Stomach (tissue), 4 donors: ENCODE measurements at regions not wholly inside any gene's neighbourhood (a gene's known extent, or its start where the extent isn't known, plus 50 kb on each side); places are given as distances from the start of the nearest gene placed in this dataset.

ENCODE experiments used
- EP300 ChIP-seq: sonication (generic); formaldehyde crosslinking; IDR thresholded peaks from one replicate; pipeline ENCODE4 v1.6.1; 2017; ENCODE audit warnings: antibody characterized with exemption
- POLR2A ChIP-seq, 4 donors: fragments of 450-650 bp; IDR thresholded peaks; one replicate each; pipeline ENCODE4 v1.6.1; 2016; ENCODE audit warnings: antibody characterized with exemption in 4 of 4, control low read depth in 2 of 4, mild to moderate bottlenecking in 1 of 4, moderate library complexity in 1 of 4
- POLR2AphosphoS5 ChIP-seq, 3 donors: sonication (generic); formaldehyde crosslinking; IDR thresholded peaks; one replicate each; pipeline ENCODE4 v1.6.1; 2016; ENCODE audit warnings: antibody characterized with exemption in 3 of 3
- TF ChIP-seq, protein P1 (sequence below), 7 experiments: fragments of 450-650 bp in 4 of 7; fragments of 200-600 bp in 3 of 7; sonication (generic) in 3 of 7; IDR thresholded peaks; one replicate each; pipeline ENCODE4 v1.5.1; 2016 to 2019; ENCODE audit warnings: antibody characterized with exemption in 7 of 7, control low read depth in 2 of 7, mild to moderate bottlenecking in 1 of 7

DNA sequence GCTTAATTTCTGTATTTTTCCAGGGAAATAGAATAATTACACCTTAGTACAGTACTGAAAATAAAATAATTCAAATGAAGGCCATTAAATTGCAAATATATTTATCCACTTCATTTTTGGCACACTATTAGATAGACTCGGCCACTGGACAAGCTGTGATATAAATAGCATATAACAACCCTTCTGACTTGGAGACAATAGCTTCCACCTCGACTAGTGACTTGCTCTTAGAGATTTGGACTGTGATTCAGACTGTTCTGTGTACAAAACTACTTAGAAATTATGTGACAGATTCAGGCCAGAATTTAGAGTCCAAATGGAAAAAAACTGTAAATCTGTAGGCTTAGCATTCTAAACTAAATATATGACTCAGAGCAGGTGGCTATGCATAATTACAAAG is 949.9 kb downstream of the LRFN5 start:
- TF ChIP-seq, protein P1, sequence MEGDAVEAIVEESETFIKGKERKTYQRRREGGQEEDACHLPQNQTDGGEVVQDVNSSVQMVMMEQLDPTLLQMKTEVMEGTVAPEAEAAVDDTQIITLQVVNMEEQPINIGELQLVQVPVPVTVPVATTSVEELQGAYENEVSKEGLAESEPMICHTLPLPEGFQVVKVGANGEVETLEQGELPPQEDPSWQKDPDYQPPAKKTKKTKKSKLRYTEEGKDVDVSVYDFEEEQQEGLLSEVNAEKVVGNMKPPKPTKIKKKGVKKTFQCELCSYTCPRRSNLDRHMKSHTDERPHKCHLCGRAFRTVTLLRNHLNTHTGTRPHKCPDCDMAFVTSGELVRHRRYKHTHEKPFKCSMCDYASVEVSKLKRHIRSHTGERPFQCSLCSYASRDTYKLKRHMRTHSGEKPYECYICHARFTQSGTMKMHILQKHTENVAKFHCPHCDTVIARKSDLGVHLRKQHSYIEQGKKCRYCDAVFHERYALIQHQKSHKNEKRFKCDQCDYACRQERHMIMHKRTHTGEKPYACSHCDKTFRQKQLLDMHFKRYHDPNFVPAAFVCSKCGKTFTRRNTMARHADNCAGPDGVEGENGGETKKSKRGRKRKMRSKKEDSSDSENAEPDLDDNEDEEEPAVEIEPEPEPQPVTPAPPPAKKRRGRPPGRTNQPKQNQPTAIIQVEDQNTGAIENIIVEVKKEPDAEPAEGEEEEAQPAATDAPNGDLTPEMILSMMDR (IDR thresholded peaks at IDR 0.05), result no peak
- TF ChIP-seq POLR2AphosphoS5 (IDR thresholded peaks at IDR 0.05), result no peak
- no peak for TF ChIP-seq POLR2A (IDR thresholded peaks at IDR 0.05)
- no peak for TF ChIP-seq EP300
